Prostate gland (tissue), 2 donors: ENCODE measurements at regions not wholly inside any gene's neighbourhood (a gene's known extent, or its start where the extent isn't known, plus 50 kb on each side); places are given as distances from the start of the nearest gene placed in this dataset.

Experiments used
- DNase-seq: peaks from one replicate; pipeline ENCODE4 v3.0.0-alpha.2; 2019; ENCODE audit warnings: low spot score
- H3K27ac ChIP-seq, 2 donors: fragments of 200-600 bp; sonication (generic); 2 replicates each; pipeline ENCODE4 v1.5.1; 2017 to 2019
- H3K27me3 ChIP-seq: fragments of 200-600 bp; sonication (generic); replicated peaks from 2 replicates; pipeline ENCODE4 v1.5.1; 2019; ENCODE audit not compliant: insufficient read depth
- H3K36me3 ChIP-seq, 2 donors: fragments of 200-600 bp; sonication (generic); 1 replicate in 1 of 2; 2 replicates in 1 of 2; pipeline versions ENCODE4 v1.5.1 to v1.8.1; 2017 to 2019
- H3K4me1 ChIP-seq: fragments of 200-600 bp; sonication (generic); replicated peaks from 2 replicates; pipeline ENCODE4 v1.5.1; 2019
- H3K4me3 ChIP-seq, 2 donors: fragments of 200-600 bp; sonication (generic); 2 replicates each; pipeline ENCODE4 v1.5.1; 2017 to 2019
- H3K9me3 ChIP-seq: fragments of 200-600 bp; sonication (generic); 2 replicates; pipeline ENCODE4 v1.5.1; 2017
- CTCF ChIP-seq, 4 experiments: fragments of 200-600 bp in 2 of 4; fragments of 450-650 bp in 2 of 4; sonication (generic) in 2 of 4; IDR thresholded peaks; 1 replicate in 3 of 4; 2 replicates in 1 of 4; pipeline ENCODE4 v1.5.1; 2016 to 2019; ENCODE audit warnings: antibody characterized with exemption in 4 of 4, mild to moderate bottlenecking in 2 of 4, moderate library complexity in 2 of 4
- POLR2A ChIP-seq: fragments of 450-650 bp; IDR thresholded peaks from one replicate; pipeline ENCODE4 v1.6.1; 2016; ENCODE audit warnings: antibody characterized with exemption, mild to moderate bottlenecking
- POLR2AphosphoS5 ChIP-seq: sonication (generic); formaldehyde crosslinking; IDR thresholded peaks from one replicate; pipeline ENCODE4 v1.6.1; 2017; ENCODE audit warnings: antibody characterized with exemption
- WGBS: methylation state at CpG from one replicate; pipeline ENCODE4 v1.1.5; 2018; 5-methylcytosine and 5-hydroxymethylcytosine counted together
- intact Hi-C: fragments of 100-400 bp; cut with DNase I; formaldehyde crosslinking; loops from one replicate; pipeline ENCODE4 v1.14.2; 2022

DNA sequence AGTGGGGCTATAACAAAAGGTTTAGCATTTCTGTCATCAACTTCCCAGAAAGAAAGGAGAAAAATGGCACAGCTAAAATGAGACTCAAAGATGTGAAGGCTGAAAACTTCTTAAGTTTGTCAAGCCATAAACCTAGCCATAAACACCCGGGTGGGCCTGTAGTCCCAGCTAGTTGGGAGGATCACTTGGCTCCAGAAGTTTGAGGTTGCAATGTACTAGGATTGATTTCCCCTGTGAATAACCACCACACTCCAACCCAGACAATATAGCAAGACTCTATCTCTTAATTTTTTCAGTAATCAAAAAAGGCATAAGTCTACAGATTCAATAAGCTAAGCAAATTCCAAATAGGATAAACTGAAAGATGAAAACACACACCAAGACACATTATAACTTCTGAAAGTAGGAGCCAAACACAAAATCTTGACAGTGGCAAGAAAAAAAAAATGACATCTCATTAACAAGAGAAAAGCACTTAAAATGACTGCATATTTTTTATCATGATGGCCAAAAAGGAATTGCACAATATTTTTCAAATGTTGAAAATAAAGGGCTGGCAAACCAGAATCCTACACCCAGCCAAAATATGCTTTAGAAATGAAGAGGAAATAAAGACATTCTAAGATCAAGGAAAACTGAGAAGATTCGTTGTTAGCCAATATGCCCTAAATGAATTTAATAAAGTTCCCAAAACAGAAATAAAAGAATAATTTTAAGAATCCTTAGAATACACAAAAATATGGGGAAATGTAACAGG is 308.4 kb downstream of the BRINP1 start:
- Histone ChIP-seq H3K4me3 (no peak overlapping the region), H3K4me1 (no peaks in the 10 kb centered on the region), H3K27me3 (no peaks in the 10 kb centered on the region), H3K36me3 (no peaks in the 10 kb centered on the region), H3K9me3 (no peaks in the 10 kb centered on the region), H3K27ac (no peak overlapping the region)
- intact Hi-C loops = no loop called here
- no peak for DNase-seq
- WGBS = 57% methylated on average over 2 of the region's 2 CpGs
- TF ChIP-seq CTCF (IDR thresholded peaks at IDR 0.05) = no peak

GRCh38 chr9:119071636-119072035 is 297.6 kb downstream of the BRINP1 start:
- DNase-seq = no peak
- no peaks in the 10 kb centered on the region for H3K4me1 ChIP-seq
- H3K36me3 ChIP-seq = no peaks in the 10 kb centered on the region
- no peak overlapping the region for H3K4me3 ChIP-seq
- no peak overlapping the region for H3K27ac ChIP-seq
- intact Hi-C loops = no loop called here
- TF ChIP-seq POLR2AphosphoS5 = no peak
- H3K27me3 ChIP-seq = no peaks in the 10 kb centered on the region
- no peaks in the 10 kb centered on the region for H3K9me3 ChIP-seq

DNA sequence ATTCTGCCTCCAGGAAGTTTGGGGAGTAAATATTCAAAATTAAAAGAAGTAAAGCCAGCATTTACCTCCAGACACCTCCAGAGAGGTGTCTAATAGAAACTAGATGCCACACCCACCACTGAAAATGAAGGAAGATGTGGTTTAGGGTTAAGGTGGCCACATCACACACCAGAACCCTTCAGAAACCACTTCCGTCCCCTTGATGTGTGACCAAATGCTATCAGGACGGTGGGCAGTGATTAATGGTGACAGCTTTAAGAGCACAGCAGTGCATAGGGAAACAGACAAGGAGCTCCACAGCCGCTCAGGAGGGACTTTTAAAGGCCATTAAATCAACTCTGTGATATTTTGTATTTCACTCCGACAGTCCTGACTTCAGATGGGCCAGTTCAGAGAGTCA is 295.2 kb downstream of the BRINP1 start:
- intact Hi-C loops = no loop called here

GRCh38 chr9:119078015-119078414 is 291.2 kb downstream of the BRINP1 start:
- WGBS = 79% methylated on average over 1 of the region's 1 CpG
- TF ChIP-seq POLR2AphosphoS5 = no peak
- no peak for TF ChIP-seq POLR2A
- TF ChIP-seq CTCF (IDR thresholded peaks at IDR 0.05) = no peak
- no peak for DNase-seq
- no peak overlapping the region for H3K4me3 ChIP-seq
- no peaks in the 10 kb centered on the region for H3K36me3 ChIP-seq
- H3K27me3 ChIP-seq = no peaks in the 10 kb centered on the region
- no peak overlapping the region for H3K27ac ChIP-seq
- H3K9me3 ChIP-seq = no peaks in the 10 kb centered on the region
- H3K4me1 ChIP-seq = no peaks in the 10 kb centered on the region
- intact Hi-C loops = no loop called here

More for the DNA sequence above, 295.2 kb downstream of the BRINP1 start:
- Histone ChIP-seq H3K9me3 (no peaks in the 10 kb centered on the region), H3K27me3 (no peaks in the 10 kb centered on the region), H3K36me3 (no peaks in the 10 kb centered on the region), H3K27ac (no peak overlapping the region), H3K4me3 (no peak overlapping the region), H3K4me1 (no peaks in the 10 kb centered on the region)
- no peak for DNase-seq
- no peak for TF ChIP-seq POLR2AphosphoS5
- no peak for TF ChIP-seq CTCF (IDR thresholded peaks at IDR 0.05)
- TF ChIP-seq POLR2A = no peak
- 24% methylated on average over 4 of the region's 4 CpGs for WGBS

DNA sequence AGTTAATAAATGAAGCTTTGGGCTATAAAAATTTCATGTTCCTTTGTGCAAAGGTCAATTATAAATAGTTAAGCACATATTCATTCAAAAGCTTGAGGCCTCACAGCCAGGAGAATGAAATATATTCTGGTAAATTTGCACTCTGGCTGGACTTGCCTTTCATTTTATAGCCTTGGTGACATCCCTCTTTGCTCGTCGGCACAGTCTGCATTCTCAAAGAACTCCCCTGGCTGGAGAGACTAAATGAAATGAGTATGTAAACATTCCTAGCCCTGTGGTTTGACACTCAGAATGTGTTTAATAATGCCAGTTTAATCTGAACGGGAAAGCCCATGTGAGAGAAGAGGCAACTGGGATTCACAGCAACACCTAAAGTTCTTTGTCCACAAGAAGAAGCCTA is 285.6 kb downstream of the BRINP1 start:
- Histone ChIP-seq H3K9me3 (no peaks in the 10 kb centered on the region), H3K27ac (no peak overlapping the region), H3K27me3 (peaks cover 3% of the 10 kb centered on the region), H3K36me3 (no peaks in the 10 kb centered on the region), H3K4me3 (no peak overlapping the region), H3K4me1 (no peaks in the 10 kb centered on the region)
- intact Hi-C loops = no loop called here
- 17% methylated on average over 3 of the region's 3 CpGs for WGBS
- DNase-seq = no peak
- TF ChIP-seq POLR2AphosphoS5 = no peak
- no peak for TF ChIP-seq CTCF (IDR thresholded peaks at IDR 0.05)
- TF ChIP-seq POLR2A = no peak
